Duodenal mucosa (tissue), 2 donors: ENCODE measurements at regions not wholly inside any gene's neighbourhood (a gene's known extent, or its start where the extent isn't known, plus 50 kb on each side); places are given as distances from the start of the nearest gene placed in this dataset.
A peak's percentile ranks its signal among the peaks of the same experiment; 100 is the strongest.

Experiments
- H3K27ac ChIP-seq: one replicate; pipeline ENCODE4 v1.7.0; 2013; ENCODE audit warnings: low read depth, low read length
- H3K27me3 ChIP-seq, 2 donors: one replicate each; pipeline ENCODE4 v1.7.0; 2013; ENCODE audit warnings: low read length in 2 of 2, control low read depth in 1 of 2; ENCODE audit not compliant: insufficient read depth in 2 of 2, control insufficient read depth in 1 of 2
- H3K36me3 ChIP-seq, 2 donors: one replicate each; pipeline ENCODE4 v1.7.0; 2013; ENCODE audit warnings: low read length in 2 of 2, control low read depth in 1 of 2; ENCODE audit not compliant: insufficient read depth in 2 of 2, control insufficient read depth in 1 of 2
- H3K4me1 ChIP-seq, 2 donors: one replicate each; pipeline ENCODE4 v1.7.0; 2013; ENCODE audit warnings: low read length in 2 of 2, control low read depth in 1 of 2; ENCODE audit not compliant: insufficient read depth in 2 of 2, control insufficient read depth in 1 of 2
- H3K4me3 ChIP-seq, 2 donors: one replicate each; pipeline ENCODE4 v1.7.0; 2013; ENCODE audit warnings: low read length in 2 of 2, low read depth in 1 of 2
- H3K9ac ChIP-seq, 2 donors: one replicate each; pipeline ENCODE4 v1.7.0; 2013; ENCODE audit warnings: low read length in 2 of 2, low read depth in 1 of 2
- H3K9me3 ChIP-seq, 2 donors: one replicate each; pipeline ENCODE4 v1.7.0; 2013; ENCODE audit warnings: low read length in 2 of 2, control low read depth in 1 of 2; ENCODE audit not compliant: control insufficient read depth in 1 of 2

- Histone ChIP-seq H3K4me1 (no peaks in the 10 kb centered on the region), H3K27me3 (no peaks in the 10 kb centered on the region), H3K9me3 (no peaks in the 10 kb centered on the region), H3K27ac (no peak overlapping the region), H3K4me3 (no peak overlapping the region), H3K36me3 (no peaks in the 10 kb centered on the region), H3K9ac (no peak overlapping the region)
These were observed 575.2 kb upstream of the JAG1 start for GRCh38 chr20:11248687-11249638.

DNA sequence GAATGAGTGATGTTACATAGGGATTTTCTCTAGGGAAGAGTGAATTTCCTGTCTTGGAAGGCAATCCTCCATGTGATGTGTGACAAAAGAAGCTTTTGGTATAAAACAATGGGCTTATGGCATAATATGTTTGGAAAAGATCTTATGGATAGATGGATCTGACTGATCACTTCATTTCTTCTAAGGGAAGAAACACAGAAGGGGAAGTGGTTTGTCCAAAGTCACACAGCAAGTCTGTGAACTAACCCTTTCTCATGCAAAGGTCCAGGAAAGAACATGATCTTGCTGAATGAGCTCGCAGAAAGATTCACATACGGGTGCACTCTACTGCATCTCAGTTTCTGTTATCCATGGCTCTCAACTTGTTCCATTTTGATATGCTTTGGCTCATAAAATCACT, 575.9 kb upstream of the JAG1 start:
- no peaks in the 10 kb centered on the region for H3K36me3 ChIP-seq
- peaks cover 5 to 6% of the 10 kb centered on the region in 2 donors for H3K9me3 ChIP-seq
- H3K4me3 ChIP-seq = no peak overlapping the region
- H3K27me3 ChIP-seq = no peaks in the 10 kb centered on the region
- H3K4me1 ChIP-seq = no peaks in the 10 kb centered on the region
- H3K9ac ChIP-seq = no peak overlapping the region
- H3K27ac ChIP-seq = no peak overlapping the region

DNA sequence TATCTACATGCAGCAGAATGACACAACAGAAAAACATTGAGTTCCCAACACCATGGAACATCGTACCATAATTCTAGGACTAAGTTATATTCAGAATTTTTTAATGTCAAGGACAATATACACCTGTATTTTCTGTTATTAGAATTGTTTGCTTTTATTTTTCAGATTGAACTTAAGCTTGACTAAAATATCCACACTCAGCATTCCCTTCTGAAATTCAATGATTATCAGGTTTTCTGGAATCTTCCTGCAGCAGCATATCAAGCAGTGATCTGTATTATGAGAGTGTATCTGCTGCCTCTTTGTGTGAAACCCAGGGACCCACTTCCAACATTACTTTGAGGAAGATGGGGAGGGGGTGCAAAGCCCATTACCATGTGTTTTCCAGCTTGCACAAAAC, 578.6 kb upstream of the JAG1 start:
- H3K9ac ChIP-seq = no peak overlapping the region
- no peaks in the 10 kb centered on the region for H3K27me3 ChIP-seq
- no peaks in the 10 kb centered on the region for H3K4me1 ChIP-seq
- no peak overlapping the region for H3K4me3 ChIP-seq
- H3K9me3 ChIP-seq = peaks cover 6% of the 10 kb centered on the region in 2 donors
- H3K36me3 ChIP-seq = no peaks in the 10 kb centered on the region
- no peak overlapping the region for H3K27ac ChIP-seq

DNA sequence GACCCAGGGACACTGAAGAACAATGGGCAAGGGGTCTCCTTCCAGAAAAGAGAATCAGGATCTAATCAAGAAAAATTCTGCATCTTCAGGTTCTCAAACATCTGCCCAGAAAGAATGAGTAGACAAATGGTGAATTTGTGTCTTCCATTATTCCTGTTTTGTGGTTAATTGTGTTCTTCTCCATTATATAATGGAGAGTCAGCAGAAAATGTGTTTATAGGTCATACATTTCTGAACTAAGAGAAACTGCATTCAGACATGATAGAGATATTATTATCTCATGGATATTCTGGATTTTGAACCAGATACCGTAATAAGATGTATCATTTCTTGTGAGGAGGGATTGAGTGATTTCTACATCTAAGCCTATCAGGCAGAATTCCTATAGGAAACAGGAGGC, 581.7 kb upstream of the JAG1 start:
- Histone ChIP-seq H3K27me3 (no peaks in the 10 kb centered on the region), H3K27ac (no peak overlapping the region), H3K4me3 (no peak overlapping the region), H3K9me3 (peaks cover 6% of the 10 kb centered on the region in 2 donors), H3K9ac (no peak overlapping the region), H3K36me3 (no peaks in the 10 kb centered on the region), H3K4me1 (no peaks in the 10 kb centered on the region)

DNA sequence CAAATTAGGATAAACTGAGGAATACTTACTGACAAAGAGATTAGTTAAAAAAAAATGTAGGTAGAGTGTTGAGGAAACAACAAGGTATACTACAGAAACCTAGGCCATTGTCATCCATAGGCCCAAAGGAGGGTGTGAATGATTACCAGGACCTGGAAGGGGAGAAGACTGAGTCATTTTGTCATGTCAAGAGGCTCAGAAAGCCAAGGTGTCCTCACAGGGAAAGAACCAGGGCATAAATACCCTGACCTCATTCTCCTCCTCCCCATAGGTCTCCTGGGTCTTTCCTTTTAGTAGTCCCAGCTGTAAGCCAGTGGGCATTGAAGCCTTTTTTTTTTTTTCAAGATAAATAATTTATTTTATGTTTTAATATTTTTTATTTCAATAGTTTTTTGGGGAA, 582.1 kb upstream of the JAG1 start:
- H3K4me3 ChIP-seq = no peak overlapping the region
- H3K4me1 ChIP-seq = no peaks in the 10 kb centered on the region
- H3K27me3 ChIP-seq = no peaks in the 10 kb centered on the region
- H3K9ac ChIP-seq = no peak overlapping the region
- peaks cover 6% of the 10 kb centered on the region in 2 donors for H3K9me3 ChIP-seq
- no peaks in the 10 kb centered on the region for H3K36me3 ChIP-seq
- H3K27ac ChIP-seq = no peak overlapping the region

- H3K4me3 ChIP-seq = no peak overlapping the region
- H3K27ac ChIP-seq = no peak overlapping the region
- no peak overlapping the region for H3K9ac ChIP-seq
- no peaks in the 10 kb centered on the region for H3K36me3 ChIP-seq
- no peaks in the 10 kb centered on the region for H3K27me3 ChIP-seq
- no peaks in the 10 kb centered on the region for H3K9me3 ChIP-seq
- no peaks in the 10 kb centered on the region for H3K4me1 ChIP-seq
These were observed 586.8 kb upstream of the JAG1 start for GRCh38 chr20:11260611-11261010.

DNA sequence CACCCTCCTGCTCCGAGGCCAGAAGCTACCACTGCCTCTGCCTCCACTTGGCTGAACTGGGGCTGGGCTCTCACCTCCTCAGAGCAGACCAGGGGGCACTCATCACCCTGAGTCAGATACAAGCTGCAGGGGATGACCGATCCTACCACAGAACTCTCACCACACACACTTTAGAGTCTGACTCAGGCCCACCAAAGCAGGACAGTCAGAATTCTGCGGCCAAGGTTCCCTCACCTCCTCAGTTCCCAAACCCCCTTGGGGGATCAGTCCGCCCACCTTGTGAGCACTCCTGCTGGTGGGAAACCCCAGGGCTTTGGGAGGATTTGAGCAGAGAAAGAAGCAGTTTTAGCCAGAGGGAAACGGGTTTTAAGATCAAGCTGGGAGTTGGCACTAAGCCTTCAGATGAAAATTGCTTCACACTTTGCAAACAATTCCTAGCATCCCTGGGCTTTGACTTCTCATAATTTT, 587.8 kb upstream of the JAG1 start:
- H3K9me3 ChIP-seq = no peaks in the 10 kb centered on the region
- no peak overlapping the region for H3K27ac ChIP-seq
- H3K9ac ChIP-seq = no peak overlapping the region
- H3K27me3 ChIP-seq = no peaks in the 10 kb centered on the region
- H3K4me1 ChIP-seq = peaks cover 2 to 3% of the 10 kb centered on the region in 2 donors
- H3K4me3 ChIP-seq = no peak overlapping the region
- no peaks in the 10 kb centered on the region for H3K36me3 ChIP-seq

- H3K27me3 ChIP-seq = no peaks in the 10 kb centered on the region
- peaks cover 13 to 14% of the 10 kb centered on the region in 2 donors for H3K4me1 ChIP-seq
- H3K27ac ChIP-seq = no peak overlapping the region
- no peaks in the 10 kb centered on the region for H3K36me3 ChIP-seq
- no peak overlapping the region for H3K9ac ChIP-seq
- H3K4me3 ChIP-seq = no peak overlapping the region
- H3K9me3 ChIP-seq = no peaks in the 10 kb centered on the region
These were observed 592.8 kb upstream of the JAG1 start for GRCh38 chr20:11266571-11266970.

GRCh38 chr20:11267131-11267761, 593.4 kb upstream of the JAG1 start:
- no peaks in the 10 kb centered on the region for H3K36me3 ChIP-seq
- peaks cover 13 to 14% of the 10 kb centered on the region in 2 donors for H3K4me1 ChIP-seq
- no peak overlapping the region for H3K27ac ChIP-seq
- no peaks in the 10 kb centered on the region for H3K9me3 ChIP-seq
- H3K9ac ChIP-seq = no peak overlapping the region
- no peaks in the 10 kb centered on the region for H3K27me3 ChIP-seq
- peak overlapping the region in 1 of 2 donors; percentile 44 for H3K4me3 ChIP-seq

DNA sequence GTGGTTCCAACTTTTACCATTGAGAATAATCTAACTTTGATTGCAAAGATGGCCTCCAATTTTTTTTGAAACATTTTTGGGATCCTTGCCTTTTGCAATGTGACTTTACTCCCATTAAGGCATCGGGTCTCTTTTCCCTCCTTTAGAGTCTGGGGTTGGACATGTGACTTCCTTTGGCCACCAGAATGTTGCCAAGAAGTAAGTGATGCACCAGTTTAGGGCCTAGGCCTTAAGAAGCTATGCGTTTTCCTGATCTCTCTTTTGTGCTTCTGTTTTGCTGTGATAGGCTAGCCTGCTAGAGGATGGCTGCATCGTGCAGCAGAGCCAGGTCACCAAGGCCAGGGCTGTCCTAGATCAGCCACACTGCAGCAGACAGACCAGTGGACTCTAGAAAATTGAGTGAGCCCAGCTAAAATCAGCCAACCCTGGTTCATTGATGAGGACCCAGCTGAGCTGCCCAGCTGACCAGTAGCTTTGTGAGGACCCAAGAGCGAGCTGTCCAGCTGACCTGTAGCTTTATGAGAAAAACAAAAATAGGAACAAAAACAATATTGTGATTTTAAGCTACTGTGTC, 594.0 kb upstream of the JAG1 start:
- peaks cover 13 to 14% of the 10 kb centered on the region in 2 donors for H3K4me1 ChIP-seq
- H3K27ac ChIP-seq = no peak overlapping the region
- H3K9me3 ChIP-seq = no peaks in the 10 kb centered on the region
- no peaks in the 10 kb centered on the region for H3K27me3 ChIP-seq
- no peak overlapping the region for H3K9ac ChIP-seq
- no peak overlapping the region for H3K4me3 ChIP-seq
- no peaks in the 10 kb centered on the region for H3K36me3 ChIP-seq
